ENCODE measurements at regions not wholly inside any gene's neighbourhood (a gene's known extent, or its start where the extent isn't known, plus 50 kb on each side); places are given as distances from the start of the nearest gene placed in this dataset.
"Not testable (repeated sequence)": the region's sequence is repeated elsewhere in the genome, so short reads cannot be mapped to it uniquely, and the experiment has no call there.

GRCh38 chr14:54259821-54260220 lies 137.0 kb upstream of the CDKN3 start:
- H2AFZ ChIP-seq, result no peak overlapping the region
- H4K20me1 ChIP-seq (ENCODE audit: insufficient read depth), result no peaks in the 10 kb centered on the region
- H3K36me3 ChIP-seq (ENCODE audit: low read depth), result no peaks in the 10 kb centered on the region
- no peaks in the 10 kb centered on the region for H3K9me2 ChIP-seq (ENCODE audit: insufficient read depth)
- no peak overlapping the region for H3K27ac ChIP-seq
- no peak for DNase-seq
- H3K4me3 ChIP-seq, result no peak overlapping the region
- TF ChIP-seq CTCF (conservative IDR thresholded peaks at IDR 0.05) (no peak), EZH2 (IDR thresholded peaks at IDR 0.05; ENCODE audit: low read depth) (no peak)
- H3K4me1 ChIP-seq (replicated peaks; ENCODE audit: insufficient read depth), result peaks cover 14% of the 10 kb centered on the region
- no peaks in the 10 kb centered on the region for H3K27me3 ChIP-seq (ENCODE audit: insufficient read depth, low read depth)
- peaks cover 3% of the 10 kb centered on the region for H3K9me3 ChIP-seq (ENCODE audit: insufficient read depth, low read depth)
- intact Hi-C loops (cut with micrococcal nuclease; ENCODE audit: unreplicated experiment), result loop anchor here (10.0 kb wide), 1 partner anchor 805 kb away; no protein-coding TSS in a partner anchor
- POLR2A ChIA-PET (ENCODE audit: unreplicated experiment), result no interaction called here
- no peaks in the 10 kb centered on the region for H3F3A ChIP-seq (ENCODE audit: insufficient read depth, low read depth)
- CTCF ChIA-PET, result no interaction called here
- no TSS peak for BruUV-seq (replicated peaks)
- no peaks in the 10 kb centered on the region for H3K79me2 ChIP-seq (ENCODE audit: low read depth)
- H3K4me2 ChIP-seq, result no peak overlapping the region

- H3K27me3 ChIP-seq (ENCODE audit: insufficient read depth, low read depth), result no peaks in the 10 kb centered on the region
- TF ChIP-seq EZH2 (IDR thresholded peaks at IDR 0.05; ENCODE audit: low read depth) (no peak), CTCF (conservative IDR thresholded peaks at IDR 0.05) (no peak)
These were observed 135.5 kb upstream of the CDKN3 start for GRCh38 chr14:54261283-54261682.

GRCh38 chr14:54266616-54267015 lies 130.2 kb upstream of the CDKN3 start:
- not testable (repeated sequence) for H3F3A ChIP-seq (ENCODE audit: insufficient read depth, low read depth); H4K20me1 ChIP-seq (ENCODE audit: insufficient read depth); H3K9me3 ChIP-seq (ENCODE audit: insufficient read depth, low read depth); H3K4me1 ChIP-seq (replicated peaks; ENCODE audit: insufficient read depth); H2AFZ ChIP-seq; H3K27me3 ChIP-seq (ENCODE audit: insufficient read depth, low read depth); BruUV-seq (replicated peaks); DNase-seq; H3K27ac ChIP-seq; H3K4me2 ChIP-seq; H3K9me2 ChIP-seq (ENCODE audit: insufficient read depth); H3K79me2 ChIP-seq (ENCODE audit: low read depth); H3K36me3 ChIP-seq (ENCODE audit: low read depth); H3K4me3 ChIP-seq
- intact Hi-C loops (cut with micrococcal nuclease; ENCODE audit: unreplicated experiment), result loop anchor here (5.0 kb wide), 1 partner anchor 46 kb away; no protein-coding TSS in a partner anchor
- ChIA-PET CTCF (interaction anchor here (0.7 kb wide), 1 partner anchor 93 kb away, joined by 9 read pairs; no protein-coding TSS in a partner anchor), POLR2A (ENCODE audit: unreplicated experiment) (interaction anchor here (0.6 kb wide), 1 partner anchor 45 kb away, joined by 8 read pairs; no protein-coding TSS in a partner anchor)

More at GRCh38 chr14:54261283-54261682, 135.5 kb upstream of the CDKN3 start:
- Histone ChIP-seq H2AFZ (no peak overlapping the region), H3K4me1 (replicated peaks; ENCODE audit: insufficient read depth) (peaks cover 14% of the 10 kb centered on the region), H4K20me1 (ENCODE audit: insufficient read depth) (no peaks in the 10 kb centered on the region), H3K9me2 (ENCODE audit: insufficient read depth) (no peaks in the 10 kb centered on the region), H3K4me3 (no peak overlapping the region), H3F3A (ENCODE audit: insufficient read depth, low read depth) (no peaks in the 10 kb centered on the region), H3K9me3 (ENCODE audit: insufficient read depth, low read depth) (no peaks in the 10 kb centered on the region; the same call in 1 of the 2 replicates), H3K27ac (no peak overlapping the region), H3K36me3 (ENCODE audit: low read depth) (no peaks in the 10 kb centered on the region), H3K4me2 (no peak overlapping the region), H3K79me2 (ENCODE audit: low read depth) (no peaks in the 10 kb centered on the region)
- BruUV-seq (replicated peaks), result no TSS peak
- intact Hi-C loops (cut with micrococcal nuclease; ENCODE audit: unreplicated experiment), result no loop called here
- DNase-seq, result no peak
- ChIA-PET POLR2A (ENCODE audit: unreplicated experiment) (interaction anchor here (0.6 kb wide), 1 partner anchor 449 kb away, joined by 3 read pairs; no protein-coding TSS in a partner anchor), CTCF (no interaction called here)

- Histone ChIP-seq H3K9me3 (ENCODE audit: insufficient read depth, low read depth) (no peaks in the 10 kb centered on the region), H3K4me2 (no peak overlapping the region), H3K4me3 (no peak overlapping the region), H3K4me1 (replicated peaks; ENCODE audit: insufficient read depth) (no peaks in the 10 kb centered on the region), H3K36me3 (ENCODE audit: low read depth) (no peaks in the 10 kb centered on the region), H3K79me2 (ENCODE audit: low read depth) (no peaks in the 10 kb centered on the region), H3K27ac (no peak overlapping the region), H2AFZ (no peak overlapping the region), H4K20me1 (ENCODE audit: insufficient read depth) (no peaks in the 10 kb centered on the region), H3K27me3 (ENCODE audit: insufficient read depth, low read depth) (no peaks in the 10 kb centered on the region), H3F3A (ENCODE audit: insufficient read depth, low read depth) (no peaks in the 10 kb centered on the region), H3K9me2 (ENCODE audit: insufficient read depth) (no peaks in the 10 kb centered on the region)
- DNase-seq, result peak in 1 of 2 experiments; percentile 44
- ChIA-PET POLR2A (ENCODE audit: unreplicated experiment) (interaction anchor here (0.6 kb wide), 2 partner anchors 45 to 129 kb away, joined by 4 to 8 read pairs; partner anchors contain the start of gene CDKN3), CTCF (no interaction called here)
- intact Hi-C loops (cut with micrococcal nuclease; ENCODE audit: unreplicated experiment), result loop anchor here (5.0 kb wide), 1 partner anchor 45 kb away; no protein-coding TSS in a partner anchor
- BruUV-seq (replicated peaks), result no TSS peak
- no peak for TF ChIP-seq CTCF (conservative IDR thresholded peaks at IDR 0.05)
These were observed 129.6 kb upstream of the CDKN3 start for GRCh38 chr14:54267172-54267571.
